HCT116 (cell line): ENCODE measurements at regions not wholly inside any gene's neighbourhood (a gene's known extent, or its start where the extent isn't known, plus 50 kb on each side); places are given as distances from the start of the nearest gene placed in this dataset.
A peak's percentile ranks its signal among the peaks of the same experiment; 100 is the strongest.

Experiments used
- ATAC-seq: fragments of 200-7000 bp; cut with Tn5 transposase; 2 replicates; pipeline ENCODE4 v1.9.1; 2020; ENCODE audit warnings: mild to moderate bottlenecking, moderate library complexity
- BruUV-seq: library from RNA; stranded (reverse); fragments of 400-500 nt; replicated peaks from 2 replicates; lab custom pipeline; 2021; lab: Mats Ljungman, UMichigan
- CTCF ChIA-PET: fragments of 300-600 bp; sonication (Branson Sonifier 250); formaldehyde crosslinking; loops from one replicate; lab custom pipeline; 2021; ENCODE audit warnings: antibody characterized with exemption; lab: Charles Lee
- POLR2A ChIA-PET: fragments of 300-600, 350-600 bp; sonication (Branson Sonifier 250); formaldehyde crosslinking; loops from one replicate; lab custom pipeline; 2021; ENCODE audit warnings: antibody characterized with exemption; lab: Charles Lee
- RAD21 ChIA-PET, 2 experiments: fragments of 300-600 bp; sonication (Branson Sonifier 250); formaldehyde crosslinking; loops; one replicate each; lab custom pipeline; 2023; ENCODE audit warnings: low total read pairs in 2 of 2; ENCODE audit not compliant: uncharacterized antibody in 2 of 2, unreplicated experiment in 2 of 2, low non-redundant PET in 1 of 2; lab: Charles Lee
- DNase-seq: peaks from one replicate; pipeline ENCODE4 v3.0.0-alpha.2; 2010; ENCODE audit warnings: low read depth, low spot score
- H2AFZ ChIP-seq: fragments of 200-600 bp; shearing (Covaris generic), sonication (generic); 2 replicates; pipeline ENCODE4 v1.6.1; 2017; ENCODE audit warnings: low read depth, mixed run types, mixed read lengths, antibody characterized with exemption, low read length; ENCODE audit not compliant: poor library complexity, severe bottlenecking
- H3K27ac ChIP-seq: 2 replicates; pipeline ENCODE4 v1.5.1; 2012; ENCODE audit warnings: low read depth, low read length
- H3K27me3 ChIP-seq: fragments of 200-600 bp; sonication (generic); 2 replicates; pipeline ENCODE4 v1.6.1; 2016; ENCODE audit warnings: mixed run types, low read length, mixed read lengths; ENCODE audit not compliant: insufficient read depth
- H3K36me3 ChIP-seq, 2 experiments: fragments of 200-500 bp in 1 of 2; fragments of 200-600 bp in 1 of 2; sonication (Bioruptor generic) in 1 of 2; sonication (generic) in 1 of 2; 2 replicates each; pipeline versions ENCODE4 v1.5.1 to v1.6.1; 2014 to 2016; ENCODE audit warnings: low read length in 2 of 2, inconsistent platforms in 1 of 2, mixed read lengths in 1 of 2, mixed run types in 1 of 2; ENCODE audit not compliant: insufficient read depth in 2 of 2, control insufficient read depth in 1 of 2
- H3K4me1 ChIP-seq, 2 experiments: fragments of 200-600 bp in 1 of 2; sonication (generic) in 1 of 2; 2 replicates each; pipeline versions ENCODE4 v1.5.1 to v1.6.1; 2012 to 2017; ENCODE audit warnings: low read length in 2 of 2, inconsistent platforms in 1 of 2, mild to moderate bottlenecking in 1 of 2, mixed read lengths in 1 of 2, mixed run types in 1 of 2, moderate library complexity in 1 of 2; ENCODE audit not compliant: insufficient read depth in 2 of 2, control insufficient read depth in 1 of 2
- H3K4me2 ChIP-seq: fragments of 200-600 bp; sonication (generic); 2 replicates; pipeline ENCODE4 v1.6.1; 2017; ENCODE audit warnings: mixed run types, low read length, mixed read lengths
- H3K4me3 ChIP-seq, 2 experiments: fragments of 200-600 bp in 1 of 2; sonication (generic) in 1 of 2; replicated peaks in 1 of 2; 2 replicates each; pipeline ENCODE4 v1.5.1; 2011 to 2016; ENCODE audit warnings: low read length in 2 of 2, control low read depth in 1 of 2, low read depth in 1 of 2, mild to moderate bottlenecking in 1 of 2, mixed read lengths in 1 of 2, mixed run types in 1 of 2
- H3K79me2 ChIP-seq: fragments of 200-600 bp; sonication (generic); 2 replicates; pipeline ENCODE4 v1.6.1; 2017; ENCODE audit warnings: mild to moderate bottlenecking, mixed run types, low read length, moderate library complexity, mixed read lengths; ENCODE audit not compliant: insufficient read depth
- H3K9ac ChIP-seq: fragments of 200-600 bp; sonication (generic); 2 replicates; pipeline ENCODE4 v1.6.1; 2016; ENCODE audit warnings: low read length, mixed read lengths
- H3K9me2 ChIP-seq: fragments of 200-600 bp; sonication (generic), shearing (Covaris generic); 2 replicates; pipeline ENCODE4 v1.6.1; 2017; ENCODE audit warnings: mixed run types, mild to moderate bottlenecking, moderate library complexity; ENCODE audit not compliant: insufficient read depth
- H3K9me3 ChIP-seq, 2 experiments: fragments of 200-500 bp in 1 of 2; fragments of 200-600 bp in 1 of 2; sonication (Bioruptor generic) in 1 of 2; sonication (generic) in 1 of 2; 2 replicates each; pipeline ENCODE4 v1.6.1; 2014 to 2017; ENCODE audit warnings: low read length in 2 of 2, mixed read lengths in 2 of 2, inconsistent platforms in 1 of 2, low read depth in 1 of 2, mild to moderate bottlenecking in 1 of 2, mixed run types in 1 of 2, moderate library complexity in 1 of 2; ENCODE audit not compliant: control insufficient read depth in 1 of 2, insufficient read depth in 1 of 2
- H4K20me1 ChIP-seq: fragments of 200-600 bp; sonication (generic), shearing (Covaris generic); 2 replicates; pipeline ENCODE4 v1.6.1; 2017; ENCODE audit warnings: mixed run types, mild to moderate bottlenecking, moderate library complexity; ENCODE audit not compliant: insufficient read depth
- ATF3 ChIP-seq: IDR thresholded peaks from 2 replicates; pipeline ENCODE4 v1.6.1; 2012
- CBX3 ChIP-seq: IDR thresholded peaks from 2 replicates; pipeline ENCODE4 v1.6.1; 2012; ENCODE audit warnings: low read depth
- CEBPB ChIP-seq: IDR thresholded peaks from 2 replicates; pipeline ENCODE4 v1.6.1; 2012; ENCODE audit warnings: low read depth
- CTCF ChIP-seq, 3 experiments: fragments of 200-600 bp in 1 of 3; sonication (generic) in 1 of 3; IDR thresholded peaks in 2 of 3; conservative IDR thresholded peaks in 1 of 3; 2 replicates each; pipeline ENCODE4 v1.5.1; 2012 to 2017; ENCODE audit warnings: low read depth in 2 of 3, low read length in 2 of 3, antibody characterized with exemption in 1 of 3, borderline replicate concordance in 1 of 3, control low read depth in 1 of 3, mild to moderate bottlenecking in 1 of 3, mixed read lengths in 1 of 3, mixed run types in 1 of 3, moderate library complexity in 1 of 3; ENCODE audit not compliant: insufficient read depth in 1 of 3
- EGR1 ChIP-seq: IDR thresholded peaks from 2 replicates; pipeline ENCODE4 v1.6.1; 2012; ENCODE audit warnings: low read depth
- ELF1 ChIP-seq: IDR thresholded peaks from 2 replicates; pipeline ENCODE4 v1.6.1; 2012; ENCODE audit warnings: low read depth, borderline replicate concordance
- EZH2 ChIP-seq: fragments of 200-600 bp; sonication (generic); IDR thresholded peaks from 2 replicates; pipeline ENCODE4 v1.6.1; 2017; ENCODE audit warnings: antibody characterized with exemption, mixed run types
- EZH2phosphoT487 ChIP-seq: fragments of 200-600 bp; IDR thresholded peaks from 2 replicates; pipeline ENCODE4 v1.6.1; 2018; ENCODE audit warnings: antibody characterized with exemption, borderline replicate concordance
- FOSL1 ChIP-seq: IDR thresholded peaks from 2 replicates; pipeline ENCODE4 v1.6.1; 2012; ENCODE audit warnings: low read depth
- JUND ChIP-seq: IDR thresholded peaks from 2 replicates; pipeline ENCODE4 v1.6.1; 2012
- MAX ChIP-seq: IDR thresholded peaks from 2 replicates; pipeline ENCODE4 v1.6.1; 2012
- RAD21 ChIP-seq: IDR thresholded peaks from 2 replicates; pipeline ENCODE4 v1.6.1; 2012; ENCODE audit warnings: low read depth, mild to moderate bottlenecking
- REST ChIP-seq: IDR thresholded peaks from 2 replicates; pipeline ENCODE4 v1.6.1; 2012; ENCODE audit warnings: low read depth
- SIN3A ChIP-seq: IDR thresholded peaks from 2 replicates; pipeline ENCODE4 v1.6.1; 2012; ENCODE audit warnings: low read depth
- SP1 ChIP-seq: IDR thresholded peaks from 2 replicates; pipeline ENCODE4 v1.6.1; 2012; ENCODE audit warnings: low read depth
- SRF ChIP-seq: IDR thresholded peaks from 2 replicates; pipeline ENCODE4 v1.6.1; 2012; ENCODE audit warnings: low read depth
- TCF7L2 ChIP-seq: IDR thresholded peaks from 2 replicates; pipeline ENCODE4 v1.7.0; 2011; ENCODE audit warnings: borderline replicate concordance, inconsistent platforms; ENCODE audit not compliant: insufficient read depth, insufficient read length; ENCODE audit errors: extremely low read depth
- YY1 ChIP-seq: IDR thresholded peaks from 2 replicates; pipeline ENCODE4 v1.6.1; 2011; ENCODE audit warnings: low read length, low read depth, moderate library complexity, mild to moderate bottlenecking; ENCODE audit not compliant: insufficient replicate concordance; ENCODE audit errors: extremely low read depth
- ZBTB33 ChIP-seq: IDR thresholded peaks from 2 replicates; pipeline ENCODE4 v1.6.1; 2011; ENCODE audit warnings: mild to moderate bottlenecking, low read length, moderate library complexity; ENCODE audit not compliant: insufficient replicate concordance; ENCODE audit errors: extremely low read depth
- ZFX ChIP-seq: fragments of 450-650 bp; IDR thresholded peaks from 2 replicates; pipeline ENCODE4 v1.6.1; 2017
- ZNF274 ChIP-seq: fragments of 200-500 bp; sonication (Bioruptor generic); IDR thresholded peaks from 2 replicates; pipeline ENCODE4 v1.6.1; 2014; ENCODE audit warnings: mild to moderate bottlenecking, low read depth, low read length, inconsistent platforms
- intact Hi-C: fragments of 100-400 bp; cut with micrococcal nuclease; formaldehyde crosslinking; loops from 2 replicates; pipeline ENCODE4 v1.10.0; 2022

GRCh38 chr5:145587710-145588109, 247.4 kb downstream of the PRELID2 start:
- ATAC-seq = peak; percentile 85
- CTCF ChIA-PET = no interaction called here
- peaks cover 24 to 38% of the 10 kb centered on the region in 2 experiments for H3K4me1 ChIP-seq
- peak; percentile 83 for TF ChIP-seq CEBPB
- no peak for TF ChIP-seq EZH2
- TF ChIP-seq EGR1 = peak; percentile 73
- peak; percentile 88 for TF ChIP-seq SRF
- TF ChIP-seq SP1 = peak; percentile 97
- TF ChIP-seq SIN3A = peak; percentile 82
- TF ChIP-seq TCF7L2 = peak; percentile 88
- peak; percentile 100 for TF ChIP-seq JUND
- TF ChIP-seq ZFX = no peak
- TF ChIP-seq YY1 = no peak
- no peak for TF ChIP-seq CTCF (IDR thresholded peaks at IDR 0.05 in 2 of 3, conservative IDR thresholded peaks at IDR 0.05 in 1 of 3; ENCODE audit: borderline replicate concordance in 1 of 3, insufficient read depth in 1 of 3, low read depth in 2 of 3, low read length in 2 of 3)
- peak; percentile 56 for TF ChIP-seq MAX
- TF ChIP-seq ZBTB33 = no peak
- TF ChIP-seq CBX3 = peak; percentile 94
- TF ChIP-seq EZH2phosphoT487 = no peak
- no peak for TF ChIP-seq REST
- TF ChIP-seq RAD21 = peak; percentile 48
- TF ChIP-seq FOSL1 = peak; percentile 100
- no peak for TF ChIP-seq ZNF274
- peak; percentile 55 for TF ChIP-seq ATF3
- no peak for TF ChIP-seq ELF1

More at GRCh38 chr5:145587710-145588109, 247.4 kb downstream of the PRELID2 start:
- peak; percentile 94 for DNase-seq
- Histone ChIP-seq H3K9me3 (no peaks in the 10 kb centered on the region), H3K36me3 (no peaks in the 10 kb centered on the region), H3K27ac (peak overlapping the region; percentile 82), H3K79me2 (no peaks in the 10 kb centered on the region), H2AFZ (no peak overlapping the region), H3K9ac (peak overlapping the region; percentile 17; the same call in 1 of the 2 replicates), H3K4me2 (peak overlapping the region; percentile 68), H3K27me3 (no peaks in the 10 kb centered on the region), H3K4me3 (peak overlapping the region in 1 of 2 experiments; percentile 31; a peak in 2 of 4 replicates), H3K9me2 (peaks cover 4% of the 10 kb centered on the region; the same call in 1 of the 2 replicates), H4K20me1 (no peaks in the 10 kb centered on the region)
- BruUV-seq = no TSS peak
- intact Hi-C loops = loop anchor here (5.0 kb wide), 1 partner anchor 105 kb away; no protein-coding TSS in a partner anchor
- ChIA-PET POLR2A (no interaction called here), RAD21 (no interaction called here)
